HG02678 (cell line): ENCODE measurements at regions not wholly inside any gene's neighbourhood (a gene's known extent, or its start where the extent isn't known, plus 50 kb on each side); places are given as distances from the start of the nearest gene placed in this dataset.

Source experiments
- ATAC-seq: cut with Tn5 transposase; IDR thresholded peaks from one replicate; pipeline ENCODE4 v1.9.1; 2021; ENCODE audit warnings: mild to moderate bottlenecking, moderate library complexity; ENCODE audit not compliant: unreplicated experiment

DNA sequence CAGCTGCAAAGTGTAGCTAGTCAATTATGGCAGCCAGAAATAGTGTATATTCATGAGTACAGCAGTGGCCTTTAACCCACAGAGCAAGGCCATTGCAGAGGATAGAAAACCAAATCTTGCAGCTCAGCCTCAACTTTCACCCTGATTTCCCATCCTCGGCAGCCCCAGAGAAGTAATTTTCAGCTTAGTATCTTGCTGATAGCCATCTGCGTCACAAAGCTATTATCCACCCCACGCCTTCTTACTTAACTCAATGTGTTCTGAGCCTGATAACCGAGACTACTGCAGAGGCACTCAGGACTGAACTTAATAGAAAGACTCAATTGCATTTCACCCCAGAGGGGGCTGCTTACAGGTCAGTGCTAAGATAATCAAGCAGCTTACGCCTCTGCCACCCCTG is 174.5 kb upstream of the MAOA start:
- no peak for ATAC-seq

DNA sequence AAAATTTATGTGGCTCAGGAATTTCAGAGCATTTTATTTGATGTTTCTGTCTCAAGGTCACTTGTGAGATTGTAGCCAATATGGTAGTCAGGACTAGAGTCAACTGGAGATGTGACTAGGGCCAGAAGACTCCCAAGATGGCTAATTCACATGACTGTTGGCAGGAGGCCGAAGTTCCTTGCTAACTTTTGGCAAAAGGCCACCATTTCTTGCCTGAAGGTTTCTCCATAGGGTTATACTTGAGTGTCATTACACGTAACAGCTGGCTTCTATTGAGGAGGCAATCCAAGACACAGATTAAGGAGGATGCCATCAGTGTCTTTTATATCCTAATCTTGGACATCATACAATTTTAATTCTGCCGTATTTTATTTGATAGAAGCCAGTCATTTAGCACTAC is 162.3 kb upstream of the MAOA start:
- ATAC-seq, result no peak

DNA sequence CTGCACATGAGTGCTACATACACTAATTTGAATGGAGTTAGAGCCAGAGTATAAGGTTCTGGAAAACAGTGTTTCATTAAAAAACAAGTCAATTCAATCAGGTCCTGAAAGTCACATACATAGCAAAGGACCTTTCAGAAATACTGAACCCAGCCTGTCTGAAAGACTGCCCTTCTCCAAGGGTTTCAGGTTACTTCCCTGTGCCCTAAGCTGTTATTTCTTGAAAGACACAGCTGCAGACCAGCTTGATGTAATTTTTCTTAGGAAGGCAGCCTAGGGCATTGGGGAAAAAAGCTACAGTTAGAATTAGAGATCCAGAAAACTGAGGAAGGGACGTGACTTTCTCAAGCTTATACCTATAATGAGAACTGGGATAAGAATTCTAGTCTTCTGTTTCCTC is 155.9 kb upstream of the MAOA start:
- ATAC-seq, result no peak

DNA sequence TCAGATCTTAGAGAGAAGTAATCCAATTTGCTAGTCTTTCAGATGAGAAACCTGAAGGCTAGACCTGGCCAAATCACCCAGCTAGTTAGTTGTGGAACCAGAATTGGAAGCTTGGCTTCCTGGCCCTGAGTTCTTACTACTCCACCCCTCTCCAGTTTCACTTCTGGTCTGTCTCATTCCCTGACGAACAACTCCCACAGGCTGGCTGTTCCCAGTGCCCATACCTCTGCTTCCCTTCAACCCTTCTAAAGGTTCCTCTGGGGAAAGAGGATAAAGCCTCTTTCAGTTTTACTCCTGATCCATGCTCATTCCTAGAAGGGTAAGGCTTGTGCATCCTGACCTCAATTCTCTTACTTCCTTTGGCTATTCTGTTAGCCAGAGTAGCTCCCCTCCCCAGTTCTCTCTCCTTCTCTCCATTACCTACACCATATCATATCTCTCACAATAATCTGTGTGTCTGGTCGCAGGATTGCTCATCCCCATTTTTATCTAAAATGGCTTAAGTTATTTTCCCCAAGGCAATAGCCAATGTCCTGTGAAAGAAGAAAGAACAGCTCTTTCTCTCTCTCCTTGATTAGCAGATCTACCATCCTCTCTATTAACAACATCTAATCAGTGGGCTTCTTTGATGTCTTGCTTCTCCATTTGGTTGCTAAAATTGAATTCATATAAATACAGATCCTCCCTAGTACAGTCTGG is 155.0 kb upstream of the MAOA start:
- ATAC-seq, result no peak

GRCh38 chrX:43504394-43504793 is 151.7 kb upstream of the MAOA start:
- ATAC-seq, result no peak

- no peak for ATAC-seq
These were observed 150.3 kb upstream of the MAOA start for GRCh38 chrX:43505769-43506168.

DNA sequence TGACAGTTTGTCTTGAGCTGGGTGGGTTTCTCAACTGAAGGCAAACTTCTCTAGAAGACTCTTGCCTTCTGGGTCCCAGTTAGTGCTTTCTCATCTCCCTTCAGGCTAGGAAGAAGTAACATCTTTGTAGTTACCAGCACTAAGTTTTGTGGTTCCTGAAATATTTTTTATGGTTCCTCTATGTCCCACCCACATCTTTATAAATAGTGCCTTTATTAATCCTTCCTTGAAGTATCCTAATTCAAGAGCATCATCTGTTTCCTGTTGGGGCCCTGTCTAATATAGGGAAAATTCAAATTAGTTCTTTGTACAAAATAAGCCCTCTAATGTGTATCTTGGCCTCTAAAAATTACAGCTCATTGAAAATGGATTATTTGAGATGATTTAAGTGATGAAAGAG is 147.4 kb upstream of the MAOA start:
- no peak for ATAC-seq

DNA sequence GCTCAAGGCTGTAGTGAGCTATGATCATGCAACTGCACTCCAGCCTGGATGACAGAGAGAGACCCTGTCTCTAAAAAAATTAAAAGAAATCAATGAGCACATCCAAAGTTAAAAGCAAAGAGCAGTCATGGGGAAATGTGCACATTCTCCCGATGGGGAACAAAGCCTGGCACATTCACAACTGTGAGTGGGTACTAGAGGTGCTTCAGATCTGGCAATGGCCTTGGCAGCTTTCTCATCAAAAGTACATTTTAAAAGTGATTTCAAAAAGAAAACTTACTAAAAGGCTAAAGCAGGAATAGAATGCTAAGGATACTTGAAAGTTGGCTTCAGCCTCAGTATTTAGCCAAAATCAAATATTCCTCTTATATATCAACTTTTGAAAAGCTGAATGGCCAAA is 145.9 kb upstream of the MAOA start:
- ATAC-seq, result no peak

GRCh38 chrX:43513085-43513484 is 143.0 kb upstream of the MAOA start:
- no peak for ATAC-seq

DNA sequence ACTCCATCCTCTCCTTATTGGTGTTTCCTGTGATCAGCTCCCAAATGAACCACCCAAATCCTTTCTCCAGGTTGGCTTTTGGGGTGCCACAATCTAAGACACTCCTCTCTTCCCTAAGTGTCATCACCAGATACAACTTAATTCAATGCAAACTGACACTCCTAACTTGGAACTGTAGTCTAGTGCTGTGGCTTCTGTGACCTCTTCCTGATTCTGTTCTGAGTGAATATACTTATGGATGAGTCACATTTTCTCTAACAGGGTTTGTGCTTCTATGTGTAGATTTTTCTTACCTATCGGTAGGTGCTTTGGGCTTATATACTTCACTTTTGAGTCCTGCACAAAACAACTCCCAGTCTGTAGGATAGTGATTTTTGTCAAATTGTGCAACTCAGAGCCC is 141.3 kb upstream of the MAOA start:
- no peak for ATAC-seq

- no peak for ATAC-seq
These were observed 133.5 kb upstream of the MAOA start for GRCh38 chrX:43522582-43522981.

DNA sequence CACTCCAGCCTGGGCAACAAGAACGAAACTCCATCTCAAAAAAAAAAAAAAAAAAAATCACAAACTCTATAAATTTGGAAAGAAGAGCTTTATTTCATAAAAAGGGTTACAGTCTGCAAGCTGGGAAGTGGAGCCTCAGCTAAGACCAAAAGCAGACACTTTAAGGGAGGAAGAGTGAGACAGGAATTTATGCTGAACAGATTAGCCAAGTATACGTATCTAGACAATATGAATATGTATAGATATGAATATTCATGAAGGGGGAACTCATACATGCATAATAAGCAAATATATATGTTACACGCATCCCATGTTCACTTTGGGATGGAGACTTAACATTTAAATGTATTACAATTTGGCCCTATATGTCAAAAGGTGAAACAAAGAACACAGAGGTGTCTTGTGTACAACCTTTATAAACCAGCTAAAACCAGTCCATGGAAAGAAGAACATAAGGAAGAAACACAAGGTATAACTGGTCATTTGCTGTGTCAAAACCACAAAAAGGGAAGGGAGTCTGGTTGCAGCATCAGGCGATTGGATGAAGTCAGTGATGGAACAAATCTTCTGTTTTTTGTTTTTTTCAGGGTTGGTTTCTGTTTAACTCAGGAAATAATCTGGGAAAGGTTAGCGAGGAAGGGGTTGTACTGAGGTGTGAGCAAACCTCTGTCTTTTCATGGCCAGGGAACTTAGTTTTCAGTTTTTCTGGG is 130.0 kb upstream of the MAOA start:
- ATAC-seq, result no peak

DNA sequence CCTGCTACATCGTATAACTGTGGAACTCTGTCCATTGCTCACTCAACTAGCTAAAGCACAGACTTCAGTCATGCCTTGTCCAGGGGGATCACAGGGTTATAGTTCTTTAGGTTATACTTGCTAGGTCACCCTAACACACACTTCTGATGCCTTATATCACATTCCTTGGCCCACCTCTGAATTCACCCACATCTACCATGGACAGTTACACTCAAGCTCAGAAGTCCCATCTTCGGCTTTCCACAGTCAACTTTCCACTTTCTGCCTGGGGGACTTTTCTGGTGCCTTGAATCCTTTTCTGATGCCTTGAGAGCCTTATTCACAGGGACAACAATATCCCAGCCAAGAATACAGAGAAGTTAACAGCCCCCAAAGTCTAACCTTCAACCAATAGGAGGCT is 129.2 kb upstream of the MAOA start:
- no peak for ATAC-seq

DNA sequence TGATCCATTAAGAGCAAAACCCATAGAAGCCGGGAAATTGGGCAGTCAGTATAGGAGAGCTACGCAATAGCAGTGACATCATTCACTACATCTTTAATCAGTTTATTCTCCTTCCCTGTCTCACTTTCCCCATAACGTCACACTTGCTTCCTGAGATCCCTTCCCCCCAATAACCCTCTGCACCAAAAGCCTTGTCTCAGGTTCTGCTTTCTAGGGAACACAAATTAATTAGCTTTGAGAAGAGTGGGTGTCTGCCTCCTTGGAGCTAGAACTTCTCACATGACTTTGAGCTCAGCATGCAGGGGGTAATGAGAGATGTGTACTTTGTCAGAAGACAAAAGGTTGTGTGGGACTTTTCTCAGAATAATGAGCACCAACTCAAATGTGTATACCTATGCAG is 128.3 kb upstream of the MAOA start:
- ATAC-seq, result no peak

DNA sequence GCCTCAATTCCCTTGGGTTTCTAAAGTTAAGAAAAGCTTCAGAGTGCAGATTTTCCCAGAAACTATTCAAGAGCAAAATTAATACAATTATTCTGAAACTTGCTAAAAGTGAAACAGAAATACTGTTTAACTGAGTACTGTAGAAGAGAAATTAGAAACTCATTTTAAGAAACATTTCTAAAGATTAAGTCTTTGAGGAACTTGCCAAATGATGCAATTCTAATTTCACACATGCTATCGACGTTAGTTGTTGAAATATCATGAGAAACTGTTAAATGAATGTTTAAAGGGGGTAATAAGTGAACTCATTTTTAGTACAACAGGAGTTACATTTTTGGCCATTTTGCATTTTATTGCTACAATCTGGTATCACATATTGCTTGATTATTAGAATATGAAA is 125.3 kb upstream of the MAOA start:
- ATAC-seq, result no peak

DNA sequence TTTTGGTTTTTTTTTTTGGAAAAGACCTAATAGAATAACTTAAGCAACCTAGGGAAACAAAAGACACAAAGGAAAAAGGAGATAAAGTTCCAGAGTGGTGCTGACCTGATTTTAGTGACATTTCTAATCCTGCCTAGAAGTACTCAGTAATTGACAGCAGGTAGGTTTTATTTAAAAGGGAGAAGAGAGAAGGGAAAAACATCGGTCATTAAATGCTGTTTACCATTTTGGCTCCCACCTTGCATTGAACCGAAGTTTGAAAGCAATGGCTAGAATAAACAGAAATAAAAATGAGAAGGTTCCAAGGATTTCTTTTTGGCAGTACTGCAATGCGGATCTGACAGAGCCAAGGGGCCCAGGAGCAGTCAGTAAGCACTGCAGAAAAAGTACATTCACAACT is 115.8 kb upstream of the MAOA start:
- no peak for ATAC-seq

DNA sequence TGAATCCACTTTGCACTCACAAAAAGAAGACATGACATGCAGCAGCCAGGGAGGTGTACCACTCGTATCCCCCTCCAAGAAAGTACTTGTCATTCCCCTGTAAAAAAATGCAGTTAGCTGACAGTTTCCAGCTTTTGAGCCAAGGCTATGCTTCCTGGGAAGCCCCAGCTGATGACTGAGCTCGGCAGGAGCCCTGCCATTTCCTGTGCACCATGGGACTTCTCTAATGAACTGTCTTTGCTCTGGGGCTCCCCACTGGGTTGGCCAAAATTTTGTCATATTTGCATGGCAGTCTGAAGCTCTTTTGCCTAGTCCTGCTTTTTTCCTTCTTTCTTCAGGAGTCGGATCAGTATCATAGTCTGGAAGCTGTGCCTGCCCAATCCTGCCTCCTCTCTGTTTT is 104.5 kb upstream of the MAOA start:
- no peak for ATAC-seq

DNA sequence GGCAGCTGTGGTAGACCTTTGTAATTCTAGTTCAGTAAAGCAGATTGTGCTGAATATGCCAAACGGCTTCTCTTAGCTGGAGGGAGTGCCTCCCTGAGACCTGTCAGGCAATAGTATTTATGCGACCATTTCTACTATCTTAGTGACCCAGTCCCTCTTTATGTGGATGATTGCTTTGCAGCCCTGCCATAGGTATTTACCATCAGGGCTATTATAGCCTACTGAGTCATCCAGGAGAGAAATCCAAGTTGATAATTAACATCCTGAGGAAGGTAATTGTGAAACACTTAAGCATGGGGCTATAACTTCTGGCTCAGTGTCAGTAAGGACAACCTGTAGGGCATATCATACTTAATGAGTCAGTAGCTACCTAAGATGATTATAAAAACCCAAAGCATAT is 103.9 kb upstream of the MAOA start:
- no peak for ATAC-seq

DNA sequence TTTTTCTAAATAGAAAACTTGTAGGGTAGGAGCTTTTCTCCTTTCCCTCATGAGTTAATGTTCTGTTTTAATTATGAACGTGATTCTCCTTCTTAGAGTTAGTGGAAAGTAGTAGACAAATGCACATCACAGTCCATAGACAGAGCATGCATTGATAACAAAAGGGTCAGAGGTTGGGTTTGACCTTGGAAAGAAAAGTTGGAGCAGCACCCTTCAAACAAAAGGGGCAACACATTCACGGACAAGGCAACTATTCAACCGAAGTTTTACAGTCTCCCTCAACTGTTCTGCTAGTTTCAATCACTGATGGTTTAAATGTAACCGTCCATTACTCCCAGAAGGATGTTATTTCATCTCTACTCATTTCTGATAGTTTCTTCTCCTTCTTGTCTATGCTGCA is 103.4 kb upstream of the MAOA start:
- ATAC-seq, result no peak

GRCh38 chrX:43553257-43553656 is 102.8 kb upstream of the MAOA start:
- ATAC-seq, result no peak

DNA sequence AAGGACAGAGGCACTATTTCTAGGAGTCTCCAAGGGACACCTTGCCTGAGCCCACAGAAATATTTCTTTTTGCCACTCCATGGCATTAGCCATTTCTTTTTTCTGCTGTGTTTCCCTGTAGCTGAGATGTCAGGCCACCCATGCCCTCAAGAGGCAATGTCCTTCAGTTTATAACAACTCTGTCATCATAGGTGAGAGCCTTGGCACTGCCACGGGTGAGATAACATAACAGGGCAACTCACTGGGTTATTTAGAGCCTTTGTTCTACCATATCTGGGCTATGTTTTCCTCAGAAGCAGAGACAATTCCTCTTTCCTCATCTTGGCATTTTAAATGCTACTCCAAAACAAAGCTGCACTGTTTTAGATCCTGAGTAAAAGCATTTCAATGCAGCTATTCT is 99.9 kb upstream of the MAOA start:
- ATAC-seq, result no peak

- ATAC-seq, result no peak
These were observed 98.3 kb upstream of the MAOA start for GRCh38 chrX:43557792-43558191.

DNA sequence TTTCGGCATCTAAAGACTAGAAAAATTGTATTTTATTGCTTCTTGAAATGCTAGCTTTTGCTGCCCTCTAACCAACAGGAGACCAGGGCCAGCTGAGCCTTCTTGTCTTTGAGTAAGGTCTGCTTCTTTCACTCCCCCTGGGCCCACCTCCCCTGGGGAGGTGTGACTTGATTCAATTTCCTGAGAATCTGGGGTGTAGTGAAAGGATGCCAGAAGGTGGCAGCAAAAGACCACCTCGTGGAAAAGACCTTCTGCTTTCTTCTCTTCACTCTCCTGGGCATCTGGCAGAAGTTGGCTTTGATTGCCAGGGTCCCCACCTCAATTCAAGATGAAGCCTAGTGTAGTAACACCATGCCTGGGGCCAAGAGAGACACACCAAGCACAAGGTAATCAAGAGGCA is 96.5 kb upstream of the MAOA start:
- no peak for ATAC-seq
